ENCODE measurements at regions not wholly inside any gene's neighbourhood (a gene's known extent, or its start where the extent isn't known, plus 50 kb on each side); places are given as distances from the start of the nearest gene placed in this dataset.

- Mint-ChIP-seq H3K9me3 (ENCODE audit: unreplicated experiment) (no peaks in the 10 kb centered on the region), H3K36me3 (ENCODE audit: insufficient read depth, unreplicated experiment) (no peaks in the 10 kb centered on the region), H3K27ac (ENCODE audit: low read depth, unreplicated experiment) (no peak overlapping the region), H3K4me3 (ENCODE audit: unreplicated experiment) (no peak overlapping the region), H3K4me1 (ENCODE audit: insufficient read depth, unreplicated experiment) (no peaks in the 10 kb centered on the region), H3K27me3 (ENCODE audit: insufficient read depth, unreplicated experiment) (no peaks in the 10 kb centered on the region)
- CTCF ChIA-PET, result interaction anchor here (0.5 kb wide), 1 partner anchor 836 kb away, joined by 3 read pairs; no protein-coding TSS in a partner anchor
- DNase-seq (ENCODE audit: unreplicated experiment), result no peak
- POLR2A ChIA-PET, result no interaction called here
- intact Hi-C loops (cut with micrococcal nuclease), result no loop called here
- TF ChIP-seq CTCF (IDR thresholded peaks at IDR 0.05; ENCODE audit: unreplicated experiment), result no peak
- BruUV-seq (replicated peaks), result no TSS peak
These were observed 86.1 kb upstream of the CHST15 start for GRCh38 chr10:124179308-124180043.

DNA sequence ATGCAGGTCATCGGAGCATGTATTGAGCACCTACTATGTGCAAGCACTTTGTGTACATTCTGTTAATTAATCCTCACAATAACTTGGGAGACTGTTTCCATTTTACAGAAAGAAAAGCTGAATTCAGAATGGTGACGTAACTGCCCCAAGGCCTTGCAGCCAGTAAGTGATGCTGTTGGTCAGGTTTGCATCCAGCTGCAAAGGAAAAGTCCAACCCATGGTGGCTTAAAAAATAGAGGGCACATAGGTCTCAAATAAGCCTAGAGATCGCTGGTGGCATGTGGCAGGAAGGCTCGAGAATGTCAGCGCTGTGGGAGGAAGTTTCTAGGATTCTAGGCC is 83.8 kb upstream of the CHST15 start:
- H3K27me3 Mint-ChIP-seq (ENCODE audit: insufficient read depth, unreplicated experiment), result no peaks in the 10 kb centered on the region
- H3K27ac Mint-ChIP-seq (ENCODE audit: low read depth, unreplicated experiment), result no peak overlapping the region
- H3K4me3 Mint-ChIP-seq (ENCODE audit: unreplicated experiment), result no peak overlapping the region
- BruUV-seq (replicated peaks), result no TSS peak
- POLR2A ChIA-PET, result no interaction called here
- no peaks in the 10 kb centered on the region for H3K36me3 Mint-ChIP-seq (ENCODE audit: insufficient read depth, unreplicated experiment)
- TF ChIP-seq CTCF (IDR thresholded peaks at IDR 0.05; ENCODE audit: unreplicated experiment), result no peak
- DNase-seq (ENCODE audit: unreplicated experiment), result no peak
- no peaks in the 10 kb centered on the region for H3K9me3 Mint-ChIP-seq (ENCODE audit: unreplicated experiment)
- intact Hi-C loops (cut with micrococcal nuclease), result no loop called here
- CTCF ChIA-PET, result interaction anchor here (0.6 kb wide), 1 partner anchor 185 kb away, joined by 3 read pairs; no protein-coding TSS in a partner anchor
- no peaks in the 10 kb centered on the region for H3K4me1 Mint-ChIP-seq (ENCODE audit: insufficient read depth, unreplicated experiment)

- CTCF ChIA-PET, result no interaction called here
- H3K27ac Mint-ChIP-seq (ENCODE audit: low read depth, unreplicated experiment), result no peak overlapping the region
These were observed 83.2 kb upstream of the CHST15 start for GRCh38 chr10:124176349-124177179.

More at GRCh38 chr10:124176349-124177179, 83.2 kb upstream of the CHST15 start:
- Mint-ChIP-seq H3K4me3 (ENCODE audit: unreplicated experiment) (no peak overlapping the region), H3K36me3 (ENCODE audit: insufficient read depth, unreplicated experiment) (no peaks in the 10 kb centered on the region), H3K27me3 (ENCODE audit: insufficient read depth, unreplicated experiment) (no peaks in the 10 kb centered on the region), H3K9me3 (ENCODE audit: unreplicated experiment) (no peaks in the 10 kb centered on the region), H3K4me1 (ENCODE audit: insufficient read depth, unreplicated experiment) (no peaks in the 10 kb centered on the region)
- TF ChIP-seq CTCF (IDR thresholded peaks at IDR 0.05; ENCODE audit: unreplicated experiment), result no peak
- no peak for DNase-seq (ENCODE audit: unreplicated experiment)
- no TSS peak for BruUV-seq (replicated peaks)
- POLR2A ChIA-PET, result interaction anchor here (0.6 kb wide), 1 partner anchor 69 kb away, joined by 4 read pairs; no protein-coding TSS in a partner anchor
- intact Hi-C loops (cut with micrococcal nuclease), result no loop called here

Measured in MCF 10A (cell line).